ENCODE measurements at regions not wholly inside any gene's neighbourhood (a gene's known extent, or its start where the extent isn't known, plus 50 kb on each side); places are given as distances from the start of the nearest gene placed in this dataset.

DNA sequence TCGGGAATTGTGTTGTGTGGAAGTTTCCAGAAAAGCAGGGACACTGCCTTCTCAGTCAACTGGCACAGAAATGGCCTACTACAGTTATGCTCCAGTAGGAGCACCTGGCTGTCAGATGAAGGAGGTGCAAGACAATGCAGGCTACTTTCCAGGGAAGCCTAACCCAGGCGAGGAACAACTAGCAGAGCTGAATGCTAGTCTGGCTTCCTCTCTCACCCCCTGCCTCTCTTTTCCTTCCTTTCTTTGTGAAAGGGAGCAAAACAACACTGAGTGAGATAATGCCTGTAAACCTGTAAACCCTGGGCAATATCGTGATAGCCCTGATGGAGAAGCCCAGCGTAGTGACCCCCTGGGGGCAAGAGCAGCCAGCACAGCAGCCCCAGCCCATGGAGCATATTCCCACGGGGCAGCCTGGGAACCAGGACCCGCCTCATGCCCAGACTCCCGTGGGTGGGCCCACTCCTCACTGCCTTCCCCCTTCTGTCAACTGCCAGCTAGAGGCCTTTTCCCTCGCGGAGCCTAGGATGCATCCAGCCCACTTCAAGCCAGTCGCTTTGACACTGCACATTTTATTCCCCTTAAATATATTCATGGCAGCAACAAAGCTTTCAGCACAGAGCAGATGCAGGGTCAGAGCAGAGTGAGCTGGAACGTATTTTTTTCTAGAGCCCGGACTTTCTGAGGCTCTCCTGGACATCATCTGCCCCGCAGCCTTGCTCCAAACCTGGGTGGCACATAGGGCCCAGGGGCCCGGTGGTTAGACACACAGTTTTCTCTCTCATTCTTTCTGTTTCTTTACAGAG is 77.0 kb downstream of the PDCL3 start:
- no peaks in the 10 kb centered on the region for H3K36me3 ChIP-seq (replicated peaks in 1 of 2; ENCODE audit: control extremely low read depth in 1 of 2, control insufficient read depth in 1 of 2, extremely low read depth in 1 of 2, insufficient read depth in 2 of 2, low read length in 1 of 2)
- no peaks in the 10 kb centered on the region for H3K9me3 Mint-ChIP-seq (ENCODE audit: insufficient read depth)
- peaks cover 49% of the 10 kb centered on the region for H3K27me3 Mint-ChIP-seq
- no peak overlapping the region for H3K4me3 Mint-ChIP-seq
- TF ChIP-seq, protein P1, sequence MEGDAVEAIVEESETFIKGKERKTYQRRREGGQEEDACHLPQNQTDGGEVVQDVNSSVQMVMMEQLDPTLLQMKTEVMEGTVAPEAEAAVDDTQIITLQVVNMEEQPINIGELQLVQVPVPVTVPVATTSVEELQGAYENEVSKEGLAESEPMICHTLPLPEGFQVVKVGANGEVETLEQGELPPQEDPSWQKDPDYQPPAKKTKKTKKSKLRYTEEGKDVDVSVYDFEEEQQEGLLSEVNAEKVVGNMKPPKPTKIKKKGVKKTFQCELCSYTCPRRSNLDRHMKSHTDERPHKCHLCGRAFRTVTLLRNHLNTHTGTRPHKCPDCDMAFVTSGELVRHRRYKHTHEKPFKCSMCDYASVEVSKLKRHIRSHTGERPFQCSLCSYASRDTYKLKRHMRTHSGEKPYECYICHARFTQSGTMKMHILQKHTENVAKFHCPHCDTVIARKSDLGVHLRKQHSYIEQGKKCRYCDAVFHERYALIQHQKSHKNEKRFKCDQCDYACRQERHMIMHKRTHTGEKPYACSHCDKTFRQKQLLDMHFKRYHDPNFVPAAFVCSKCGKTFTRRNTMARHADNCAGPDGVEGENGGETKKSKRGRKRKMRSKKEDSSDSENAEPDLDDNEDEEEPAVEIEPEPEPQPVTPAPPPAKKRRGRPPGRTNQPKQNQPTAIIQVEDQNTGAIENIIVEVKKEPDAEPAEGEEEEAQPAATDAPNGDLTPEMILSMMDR (IDR thresholded peaks at IDR 0.05), result no peak
- TF ChIP-seq EZH2 (IDR thresholded peaks at IDR 0.05; ENCODE audit: borderline replicate concordance, insufficient read depth, low read depth, low read length, poor library complexity, severe bottlenecking), result no peak
- no peaks in the 10 kb centered on the region for H3K4me1 Mint-ChIP-seq
- ChIA-PET CTCF (no interaction called here), POLR2A (no interaction called here)
- no peak overlapping the region for H2AFZ ChIP-seq (ENCODE audit: insufficient read depth, low read depth, low read length, poor library complexity, severe bottlenecking)
- no peak for ATAC-seq (ENCODE audit: low read depth)
- H3K27me3 ChIP-seq (replicated peaks in 1 of 4; ENCODE audit: control extremely low read depth in 1 of 4, control insufficient read depth in 3 of 4, insufficient read depth in 4 of 4, low read length in 3 of 4), result peaks cover 0 to 9% (median 4%) of the 10 kb centered on the region in 4 experiments
- H3K9ac ChIP-seq (ENCODE audit: low read length), result no peak overlapping the region
- no peaks in the 10 kb centered on the region for H3K4me1 ChIP-seq (ENCODE audit: control insufficient read depth in 2 of 2, insufficient read depth in 2 of 2, low read length in 2 of 2)
- H3K4me3 ChIP-seq (ENCODE audit: control extremely low read depth in 1 of 5, extremely low read depth in 1 of 5, insufficient read depth in 1 of 5, low read depth in 2 of 5, low read length in 4 of 5), result no peak overlapping the region
- no peaks in the 10 kb centered on the region for H3K79me2 ChIP-seq (ENCODE audit: control insufficient read depth, insufficient read depth, low read length)
- peaks cover 0 to 7% (median 1%) of the 10 kb centered on the region in 3 donors for H3K9me3 ChIP-seq (ENCODE audit: control extremely low read depth in 1 of 3, control insufficient read depth in 2 of 3, insufficient read depth in 1 of 3, low read length in 2 of 3)
- intact Hi-C loops (cut with micrococcal nuclease), result no loop called here
- no peaks in the 10 kb centered on the region for H4K20me1 ChIP-seq (ENCODE audit: control insufficient read depth, insufficient read depth, low read length, poor library complexity, severe bottlenecking)
- no peak for DNase-seq
- no peak overlapping the region for H3K27ac Mint-ChIP-seq
- WGBS (ENCODE audit: insufficient coverage), result 84% methylated on average over 14 of the region's 14 CpGs
- H3K27ac ChIP-seq (ENCODE audit: low read length in 2 of 2), result no peak overlapping the region
- H3K4me2 ChIP-seq (replicated peaks; ENCODE audit: low read depth, low read length, poor library complexity, severe bottlenecking), result no peak overlapping the region

DNA sequence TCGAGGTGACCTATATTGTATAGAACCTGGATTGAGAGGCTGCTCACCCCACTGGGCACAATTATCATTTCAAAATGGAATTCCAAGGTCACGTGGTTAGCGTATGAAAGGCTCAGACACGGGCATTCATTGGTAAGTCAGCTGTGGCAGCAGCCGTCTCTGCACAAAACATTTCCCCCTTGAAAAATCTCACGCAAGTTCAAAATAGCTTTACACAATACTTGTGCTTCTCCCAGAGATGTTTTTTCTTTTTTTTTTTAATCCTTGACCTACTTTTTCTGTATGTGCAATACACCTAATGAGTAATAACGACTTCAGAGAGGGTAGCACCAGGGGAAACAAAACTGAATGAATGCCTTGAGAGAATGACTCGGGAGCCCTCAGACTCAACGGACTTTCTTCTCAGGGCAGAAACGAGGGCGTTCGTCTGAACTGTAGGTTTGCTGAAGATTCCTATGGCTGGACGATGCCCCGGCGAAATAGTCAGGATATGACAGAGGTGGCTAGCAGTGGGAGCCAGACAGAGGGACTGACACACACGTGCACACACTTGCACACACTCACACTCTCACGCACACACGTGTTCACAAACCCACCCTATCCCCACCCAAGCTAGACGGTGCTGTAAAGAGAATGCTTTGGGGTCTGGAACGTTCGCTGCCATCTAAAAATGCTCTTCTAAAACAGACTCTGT is 77.8 kb downstream of the PDCL3 start:
- intact Hi-C loops (cut with micrococcal nuclease), result no loop called here
- DNase-seq (no peak), ATAC-seq (ENCODE audit: low read depth) (no peak)
- H3K27ac Mint-ChIP-seq, result no peak overlapping the region
- Histone ChIP-seq H3K27ac (ENCODE audit: low read length in 2 of 2) (no peak overlapping the region), H3K36me3 (replicated peaks in 1 of 2; ENCODE audit: control extremely low read depth in 1 of 2, control insufficient read depth in 1 of 2, extremely low read depth in 1 of 2, insufficient read depth in 2 of 2, low read length in 1 of 2) (no peaks in the 10 kb centered on the region), H3K79me2 (ENCODE audit: control insufficient read depth, insufficient read depth, low read length) (no peaks in the 10 kb centered on the region), H2AFZ (ENCODE audit: insufficient read depth, low read depth, low read length, poor library complexity, severe bottlenecking) (no peak overlapping the region), H3K4me2 (replicated peaks; ENCODE audit: low read depth, low read length, poor library complexity, severe bottlenecking) (no peak overlapping the region), H3K9ac (ENCODE audit: low read length) (no peak overlapping the region), H3K27me3 (replicated peaks in 1 of 4; ENCODE audit: control extremely low read depth in 1 of 4, control insufficient read depth in 3 of 4, insufficient read depth in 4 of 4, low read length in 3 of 4) (peaks cover 0 to 9% (median 4%) of the 10 kb centered on the region in 4 experiments), H3K4me1 (ENCODE audit: control insufficient read depth in 2 of 2, insufficient read depth in 2 of 2, low read length in 2 of 2) (no peaks in the 10 kb centered on the region), H3K4me3 (ENCODE audit: control extremely low read depth in 1 of 5, extremely low read depth in 1 of 5, insufficient read depth in 1 of 5, low read depth in 2 of 5, low read length in 4 of 5) (no peak overlapping the region), H4K20me1 (ENCODE audit: control insufficient read depth, insufficient read depth, low read length, poor library complexity, severe bottlenecking) (no peaks in the 10 kb centered on the region), H3K9me3 (ENCODE audit: control extremely low read depth in 1 of 3, control insufficient read depth in 2 of 3, insufficient read depth in 1 of 3, low read length in 2 of 3) (peaks cover 0 to 7% (median 1%) of the 10 kb centered on the region in 3 donors)
- no peaks in the 10 kb centered on the region for H3K9me3 Mint-ChIP-seq (ENCODE audit: insufficient read depth)
- H3K4me3 Mint-ChIP-seq, result no peak overlapping the region
- H3K27me3 Mint-ChIP-seq, result peaks cover 50% of the 10 kb centered on the region
- ChIA-PET CTCF (no interaction called here), POLR2A (no interaction called here)
- no peaks in the 10 kb centered on the region for H3K4me1 Mint-ChIP-seq
- TF ChIP-seq EZH2 (IDR thresholded peaks at IDR 0.05; ENCODE audit: borderline replicate concordance, insufficient read depth, low read depth, low read length, poor library complexity, severe bottlenecking), result no peak
- TF ChIP-seq, protein P1 (IDR thresholded peaks at IDR 0.05), result no peak
- 81% methylated on average over 14 of the region's 21 CpGs for WGBS (ENCODE audit: insufficient coverage)
